22Rv1 (cell line): ENCODE measurements at regions not wholly inside any gene's neighbourhood (a gene's known extent, or its start where the extent isn't known, plus 50 kb on each side); places are given as distances from the start of the nearest gene placed in this dataset.

Experiments used
- CTCF ChIP-seq: fragments of 450-650 bp; IDR thresholded peaks from 2 replicates; pipeline ENCODE4 v1.5.1; 2017; ENCODE audit warnings: mild to moderate bottlenecking
- ZFX ChIP-seq: fragments of 450-650 bp; IDR thresholded peaks from 2 replicates; pipeline ENCODE4 v1.6.1; 2017; ENCODE audit warnings: antibody characterized with exemption, borderline replicate concordance

GRCh38 chr3:19702416-19703078, 231.5 kb downstream of the EFHB start:
- TF ChIP-seq ZFX = no peak
- no peak for TF ChIP-seq CTCF
